Brain microvascular endothelial cell (primary cell): ENCODE measurements at regions not wholly inside any gene's neighbourhood (a gene's known extent, or its start where the extent isn't known, plus 50 kb on each side); places are given as distances from the start of the nearest gene placed in this dataset.

Source experiments
- DNase-seq: peaks from one replicate; pipeline ENCODE4 v3.0.0-alpha.2; 2020
- H3K27ac ChIP-seq: fragments of 250-450 bp; sonication (Bioruptor Pico); 2 replicates; pipeline ENCODE4 v1.5.1; 2020; ENCODE audit warnings: mild to moderate bottlenecking, moderate library complexity
- H3K27me3 ChIP-seq: fragments of 250-450 bp; sonication (Bioruptor Pico); replicated peaks from 2 replicates; pipeline ENCODE4 v1.5.1; 2020; ENCODE audit warnings: mild to moderate bottlenecking
- H3K36me3 ChIP-seq: fragments of 250-450 bp; sonication (Bioruptor Pico); replicated peaks from 2 replicates; pipeline ENCODE4 v1.5.1; 2020; ENCODE audit warnings: mild to moderate bottlenecking
- H3K4me3 ChIP-seq: 2 replicates; pipeline ENCODE4 v1.5.1; 2011; ENCODE audit warnings: low read depth, mild to moderate bottlenecking, control low read depth, low read length, moderate library complexity
- in situ Hi-C: cut with HindIII; loops from 2 replicates; pipeline ENCODE4 v1.10.0; 2017; ENCODE audit warnings: low sequenced_read_pairs, low pct_ligation_motif_present
- TF ChIP-seq, protein P1 (sequence below): IDR thresholded peaks from 2 replicates; pipeline ENCODE4 v1.5.1; 2011; ENCODE audit warnings: low read depth, mild to moderate bottlenecking, moderate library complexity, low read length, control low read depth, inconsistent platforms; ENCODE audit errors: missing control alignments

DNA sequence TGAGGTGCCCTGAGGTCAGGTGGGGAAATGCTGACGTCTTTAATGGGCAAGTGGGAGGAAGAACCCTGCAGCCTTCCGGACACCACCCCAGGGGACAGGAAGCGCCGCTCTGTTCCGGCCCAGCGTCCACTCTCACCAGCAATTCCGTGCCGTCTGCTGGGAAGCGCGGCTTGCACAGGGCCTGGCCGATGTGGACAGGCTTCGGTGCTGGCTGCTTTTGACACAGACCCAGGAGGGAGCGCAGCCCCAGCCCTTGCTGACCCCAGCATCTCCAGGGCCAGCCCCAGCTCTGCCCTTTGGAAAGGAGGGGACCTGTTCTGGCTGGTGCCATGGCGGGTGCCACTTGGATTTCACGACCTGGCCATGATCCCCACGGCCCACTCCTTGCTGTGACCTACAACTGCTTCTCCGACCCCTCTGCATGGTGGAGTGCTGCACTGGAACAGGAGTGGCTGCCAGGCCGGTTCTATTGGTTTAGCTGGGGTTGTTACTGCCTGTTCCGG, 123.2 kb downstream of the DLL1 start:
- Histone ChIP-seq H3K36me3 (no peaks in the 10 kb centered on the region), H3K27me3 (no peaks in the 10 kb centered on the region), H3K4me3 (no peak overlapping the region), H3K27ac (no peak overlapping the region)
- in situ Hi-C loops: no loop called here
- no peak for DNase-seq
- TF ChIP-seq, protein P1, sequence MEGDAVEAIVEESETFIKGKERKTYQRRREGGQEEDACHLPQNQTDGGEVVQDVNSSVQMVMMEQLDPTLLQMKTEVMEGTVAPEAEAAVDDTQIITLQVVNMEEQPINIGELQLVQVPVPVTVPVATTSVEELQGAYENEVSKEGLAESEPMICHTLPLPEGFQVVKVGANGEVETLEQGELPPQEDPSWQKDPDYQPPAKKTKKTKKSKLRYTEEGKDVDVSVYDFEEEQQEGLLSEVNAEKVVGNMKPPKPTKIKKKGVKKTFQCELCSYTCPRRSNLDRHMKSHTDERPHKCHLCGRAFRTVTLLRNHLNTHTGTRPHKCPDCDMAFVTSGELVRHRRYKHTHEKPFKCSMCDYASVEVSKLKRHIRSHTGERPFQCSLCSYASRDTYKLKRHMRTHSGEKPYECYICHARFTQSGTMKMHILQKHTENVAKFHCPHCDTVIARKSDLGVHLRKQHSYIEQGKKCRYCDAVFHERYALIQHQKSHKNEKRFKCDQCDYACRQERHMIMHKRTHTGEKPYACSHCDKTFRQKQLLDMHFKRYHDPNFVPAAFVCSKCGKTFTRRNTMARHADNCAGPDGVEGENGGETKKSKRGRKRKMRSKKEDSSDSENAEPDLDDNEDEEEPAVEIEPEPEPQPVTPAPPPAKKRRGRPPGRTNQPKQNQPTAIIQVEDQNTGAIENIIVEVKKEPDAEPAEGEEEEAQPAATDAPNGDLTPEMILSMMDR: no peak

GRCh38 chr6:170166511-170167122, 124.3 kb downstream of the DLL1 start:
- in situ Hi-C loops: no loop called here
- H3K27ac ChIP-seq: no peak overlapping the region
- DNase-seq: no peak
- TF ChIP-seq, protein P1: no peak
- H3K27me3 ChIP-seq: no peaks in the 10 kb centered on the region
- H3K4me3 ChIP-seq: no peak overlapping the region
- no peaks in the 10 kb centered on the region for H3K36me3 ChIP-seq

DNA sequence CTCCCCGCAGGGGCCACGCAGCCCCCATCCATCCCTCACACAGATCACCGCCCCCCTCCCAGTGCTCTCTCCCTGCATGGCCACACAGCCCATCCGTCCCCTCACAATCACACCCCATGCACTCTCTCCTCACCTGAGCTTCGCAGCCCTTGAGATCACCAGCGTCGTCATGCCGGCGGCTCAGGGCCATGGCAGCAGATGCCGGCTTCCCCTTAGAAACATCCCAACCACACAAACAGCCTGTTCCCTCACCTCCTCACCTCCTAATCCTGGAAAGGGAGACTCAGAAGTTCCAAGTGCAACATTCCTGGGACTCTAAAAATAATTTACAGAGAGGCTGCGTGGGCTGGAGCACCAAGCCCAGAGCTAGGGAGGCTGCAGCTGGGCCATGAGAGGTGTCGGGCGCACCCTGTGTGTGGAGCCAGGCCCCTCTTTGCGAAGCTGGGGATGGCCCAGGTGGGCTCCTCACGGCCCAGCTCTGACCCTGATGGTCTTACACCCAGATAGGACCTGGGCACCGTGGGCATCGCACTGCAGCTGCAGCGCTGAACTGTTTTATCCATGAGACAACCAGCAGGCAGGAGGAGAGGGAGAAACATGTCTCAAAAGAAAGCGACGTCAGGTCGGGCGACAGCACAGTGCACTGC, 125.3 kb downstream of the DLL1 start:
- in situ Hi-C loops: no loop called here
- Histone ChIP-seq H3K4me3 (no peak overlapping the region), H3K27me3 (no peaks in the 10 kb centered on the region), H3K36me3 (no peaks in the 10 kb centered on the region), H3K27ac (no peak overlapping the region)
- DNase-seq: no peak
- TF ChIP-seq, protein P1: no peak

DNA sequence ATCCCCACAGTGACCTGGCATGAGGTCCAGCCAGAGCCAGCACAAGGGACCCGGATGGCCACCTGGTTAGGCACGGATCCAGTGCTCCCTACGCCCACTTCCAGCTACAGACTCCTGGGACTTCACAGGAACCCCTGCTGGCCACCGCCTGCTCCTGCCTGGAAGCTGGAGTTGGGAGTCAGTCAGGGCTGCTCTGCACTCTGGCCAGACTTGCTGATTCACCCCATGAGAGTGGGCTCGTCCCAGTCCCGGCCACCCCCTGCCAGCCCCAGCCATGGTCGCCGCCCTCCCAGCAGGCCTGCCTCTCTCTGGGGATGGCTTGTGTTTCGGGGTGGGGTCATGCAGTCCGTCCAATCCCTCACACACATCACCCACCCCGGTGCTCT, 125.8 kb downstream of the DLL1 start:
- in situ Hi-C loops: no loop called here
- DNase-seq: no peak
- TF ChIP-seq, protein P1: no peak
- no peak overlapping the region for H3K4me3 ChIP-seq
- no peaks in the 10 kb centered on the region for H3K36me3 ChIP-seq
- H3K27me3 ChIP-seq: no peaks in the 10 kb centered on the region
- H3K27ac ChIP-seq: no peak overlapping the region

- TF ChIP-seq, protein P1: no peak
- in situ Hi-C loops: no loop called here
- Histone ChIP-seq H3K4me3 (no peak overlapping the region), H3K36me3 (no peaks in the 10 kb centered on the region), H3K27ac (no peak overlapping the region), H3K27me3 (no peaks in the 10 kb centered on the region)
- DNase-seq: no peak
Measured at GRCh38 chr6:170164271-170164900, 126.5 kb downstream of the DLL1 start.
